ENCODE measurements at regions not wholly inside any gene's neighbourhood (a gene's known extent, or its start where the extent isn't known, plus 50 kb on each side); places are given as distances from the start of the nearest gene placed in this dataset.
"Not testable (repeated sequence)": the region's sequence is repeated elsewhere in the genome, so short reads cannot be mapped to it uniquely, and the experiment has no call there.

- DNase-seq: no peak
Measured at GRCh38 chr3:154898443-154898842, 181.7 kb upstream of the MME start.

GRCh38 chr3:154893813-154894212 is 186.3 kb upstream of the MME start:
- DNase-seq: no peak

GRCh38 chr3:154889227-154889634 is 190.9 kb upstream of the MME start:
- no peak for DNase-seq

- DNase-seq: no peak
Measured at GRCh38 chr3:154887869-154888268, 192.2 kb upstream of the MME start.

GRCh38 chr3:154886437-154886836 is 193.7 kb upstream of the MME start:
- DNase-seq: no peak

GRCh38 chr3:154885418-154885817 is 194.7 kb upstream of the MME start:
- no peak for DNase-seq

GRCh38 chr3:154884952-154885351 is 195.2 kb upstream of the MME start:
- no peak for DNase-seq

- DNase-seq: no peak
Measured at GRCh38 chr3:154875142-154875541, 205.0 kb upstream of the MME start.

GRCh38 chr3:154872696-154873095 is 207.4 kb upstream of the MME start:
- no peak for DNase-seq

- DNase-seq: no peak
Measured at GRCh38 chr3:154872074-154872473, 208.0 kb upstream of the MME start.

- no peak for DNase-seq
Measured at GRCh38 chr3:154864947-154865346, 215.2 kb upstream of the MME start.

GRCh38 chr3:154862265-154862664 is 217.9 kb upstream of the MME start:
- no peak for DNase-seq

GRCh38 chr3:154852998-154853397 is 227.1 kb upstream of the MME start:
- not testable (repeated sequence) for DNase-seq

GRCh38 chr3:154852515-154852914 is 227.6 kb upstream of the MME start:
- DNase-seq: no peak

- no peak for DNase-seq
Measured at GRCh38 chr3:154851644-154852043, 228.5 kb upstream of the MME start.

- no peak for DNase-seq
Measured at GRCh38 chr3:154850921-154851320, 229.2 kb upstream of the MME start.

GRCh38 chr3:154849408-154849807 is 230.7 kb upstream of the MME start:
- DNase-seq: no peak

GRCh38 chr3:154844863-154845262 is 235.3 kb upstream of the MME start:
- no peak for DNase-seq

GRCh38 chr3:154843647-154844046 is 236.5 kb upstream of the MME start:
- DNase-seq: no peak

GRCh38 chr3:154842536-154842935 is 237.6 kb upstream of the MME start:
- peak; percentile 90 for DNase-seq

GRCh38 chr3:154835639-154836038 is 244.5 kb upstream of the MME start:
- DNase-seq: no peak

- DNase-seq: not testable (repeated sequence)
Measured at GRCh38 chr3:154834831-154835230, 245.3 kb upstream of the MME start.

- DNase-seq: no peak
Measured at GRCh38 chr3:154829929-154830328, 250.2 kb upstream of the MME start.

- no peak for DNase-seq
Measured at GRCh38 chr3:154819491-154819890, 260.6 kb upstream of the MME start.

- no peak for DNase-seq
Measured at GRCh38 chr3:154818676-154819255, 261.4 kb upstream of the MME start.

- DNase-seq: not testable (repeated sequence)
Measured at GRCh38 chr3:154810017-154810416, 270.1 kb upstream of the MME start.
